ENCODE measurements at regions not wholly inside any gene's neighbourhood (a gene's known extent, or its start where the extent isn't known, plus 50 kb on each side); places are given as distances from the start of the nearest gene placed in this dataset.

GRCh38 chr6:91240878-91241603 lies 654.2 kb upstream of the MAP3K7 start:
- Histone ChIP-seq H3K4me3 (replicated peaks; ENCODE audit: low read depth, low read length) (no peak overlapping the region), H3K36me3 (ENCODE audit: control insufficient read depth, insufficient read depth, low read length) (no peaks in the 10 kb centered on the region), H3K27me3 (replicated peaks; ENCODE audit: control insufficient read depth, insufficient read depth, low read length) (no peaks in the 10 kb centered on the region)
- no peak for DNase-seq (ENCODE audit: extremely low read depth, insufficient read length)
- no peak for TF ChIP-seq CTCF (IDR thresholded peaks at IDR 0.05; ENCODE audit: insufficient read depth, low read length, poor library complexity, severe bottlenecking)

- DNase-seq (ENCODE audit: extremely low read depth, insufficient read length) = no peak
- no peak for TF ChIP-seq CTCF (IDR thresholded peaks at IDR 0.05; ENCODE audit: insufficient read depth, low read length, poor library complexity, severe bottlenecking)
- H3K27me3 ChIP-seq (replicated peaks; ENCODE audit: control insufficient read depth, insufficient read depth, low read length) = no peaks in the 10 kb centered on the region
- H3K4me3 ChIP-seq (replicated peaks; ENCODE audit: low read depth, low read length) = no peak overlapping the region
- H3K36me3 ChIP-seq (ENCODE audit: control insufficient read depth, insufficient read depth, low read length) = no peaks in the 10 kb centered on the region
Measured at GRCh38 chr6:91221072-91221720, 634.3 kb upstream of the MAP3K7 start.

GRCh38 chr6:91213229-91213901 lies 626.5 kb upstream of the MAP3K7 start:
- DNase-seq (ENCODE audit: extremely low read depth, insufficient read length) = no peak
- TF ChIP-seq CTCF (IDR thresholded peaks at IDR 0.05; ENCODE audit: insufficient read depth, low read length, poor library complexity, severe bottlenecking) = no peak
- no peak overlapping the region for H3K4me3 ChIP-seq (replicated peaks; ENCODE audit: low read depth, low read length)
- H3K36me3 ChIP-seq (ENCODE audit: control insufficient read depth, insufficient read depth, low read length) = no peaks in the 10 kb centered on the region
- no peaks in the 10 kb centered on the region for H3K27me3 ChIP-seq (replicated peaks; ENCODE audit: control insufficient read depth, insufficient read depth, low read length)

- no peak for TF ChIP-seq CTCF (IDR thresholded peaks at IDR 0.05; ENCODE audit: insufficient read depth, low read length, poor library complexity, severe bottlenecking)
- no peaks in the 10 kb centered on the region for H3K27me3 ChIP-seq (replicated peaks; ENCODE audit: control insufficient read depth, insufficient read depth, low read length)
- DNase-seq (ENCODE audit: extremely low read depth, insufficient read length) = no peak
Measured at GRCh38 chr6:91198588-91199255, 611.9 kb upstream of the MAP3K7 start.

GRCh38 chr6:91196729-91197128 lies 609.9 kb upstream of the MAP3K7 start:
- Histone ChIP-seq H3K4me3 (replicated peaks; ENCODE audit: low read depth, low read length) (no peak overlapping the region), H3K36me3 (ENCODE audit: control insufficient read depth, insufficient read depth, low read length) (no peaks in the 10 kb centered on the region), H3K27me3 (replicated peaks; ENCODE audit: control insufficient read depth, insufficient read depth, low read length) (no peaks in the 10 kb centered on the region)
- DNase-seq (ENCODE audit: extremely low read depth, insufficient read length) = no peak
- no peak for TF ChIP-seq CTCF (IDR thresholded peaks at IDR 0.05; ENCODE audit: insufficient read depth, low read length, poor library complexity, severe bottlenecking)

More at GRCh38 chr6:91198588-91199255, 611.9 kb upstream of the MAP3K7 start:
- Histone ChIP-seq H3K36me3 (ENCODE audit: control insufficient read depth, insufficient read depth, low read length) (no peaks in the 10 kb centered on the region), H3K4me3 (replicated peaks; ENCODE audit: low read depth, low read length) (no peak overlapping the region)
